ENCODE measurements at regions not wholly inside any gene's neighbourhood (a gene's known extent, or its start where the extent isn't known, plus 50 kb on each side); places are given as distances from the start of the nearest gene placed in this dataset.

DNA sequence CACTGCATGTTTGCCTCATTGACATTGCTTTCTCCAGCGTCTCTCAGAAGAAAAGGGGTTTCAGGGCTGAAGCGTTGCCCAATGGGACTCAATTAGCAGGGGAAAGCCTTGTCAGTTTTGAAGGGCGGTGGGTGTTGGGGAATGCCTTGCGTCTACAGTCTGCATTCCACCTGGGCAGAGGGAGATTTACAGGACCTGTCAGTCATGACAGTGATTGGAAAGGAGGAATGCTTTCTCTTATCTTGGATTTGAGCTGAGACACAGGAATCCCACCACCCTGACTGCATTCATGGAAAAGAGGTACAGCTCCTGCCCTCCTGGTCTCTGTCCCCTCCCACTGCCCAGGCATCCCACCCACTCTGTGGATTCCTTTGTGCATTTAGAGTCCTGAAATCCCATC, 123.9 kb downstream of the ACKR3 start:
- TF ChIP-seq, protein P1, sequence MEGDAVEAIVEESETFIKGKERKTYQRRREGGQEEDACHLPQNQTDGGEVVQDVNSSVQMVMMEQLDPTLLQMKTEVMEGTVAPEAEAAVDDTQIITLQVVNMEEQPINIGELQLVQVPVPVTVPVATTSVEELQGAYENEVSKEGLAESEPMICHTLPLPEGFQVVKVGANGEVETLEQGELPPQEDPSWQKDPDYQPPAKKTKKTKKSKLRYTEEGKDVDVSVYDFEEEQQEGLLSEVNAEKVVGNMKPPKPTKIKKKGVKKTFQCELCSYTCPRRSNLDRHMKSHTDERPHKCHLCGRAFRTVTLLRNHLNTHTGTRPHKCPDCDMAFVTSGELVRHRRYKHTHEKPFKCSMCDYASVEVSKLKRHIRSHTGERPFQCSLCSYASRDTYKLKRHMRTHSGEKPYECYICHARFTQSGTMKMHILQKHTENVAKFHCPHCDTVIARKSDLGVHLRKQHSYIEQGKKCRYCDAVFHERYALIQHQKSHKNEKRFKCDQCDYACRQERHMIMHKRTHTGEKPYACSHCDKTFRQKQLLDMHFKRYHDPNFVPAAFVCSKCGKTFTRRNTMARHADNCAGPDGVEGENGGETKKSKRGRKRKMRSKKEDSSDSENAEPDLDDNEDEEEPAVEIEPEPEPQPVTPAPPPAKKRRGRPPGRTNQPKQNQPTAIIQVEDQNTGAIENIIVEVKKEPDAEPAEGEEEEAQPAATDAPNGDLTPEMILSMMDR (IDR thresholded peaks at IDR 0.05), result no peak
- no peak for TF ChIP-seq ZFX (IDR thresholded peaks at IDR 0.05; ENCODE audit: borderline replicate concordance)

Measured in 22Rv1 (cell line).